Tongue (tissue), 1 donor: ENCODE measurements at regions not wholly inside any gene's neighbourhood (a gene's known extent, or its start where the extent isn't known, plus 50 kb on each side); places are given as distances from the start of the nearest gene placed in this dataset.

Experiments used
- DNase-seq: peaks from one replicate; pipeline ENCODE4 v3.0.0-alpha.2; 2015

DNA sequence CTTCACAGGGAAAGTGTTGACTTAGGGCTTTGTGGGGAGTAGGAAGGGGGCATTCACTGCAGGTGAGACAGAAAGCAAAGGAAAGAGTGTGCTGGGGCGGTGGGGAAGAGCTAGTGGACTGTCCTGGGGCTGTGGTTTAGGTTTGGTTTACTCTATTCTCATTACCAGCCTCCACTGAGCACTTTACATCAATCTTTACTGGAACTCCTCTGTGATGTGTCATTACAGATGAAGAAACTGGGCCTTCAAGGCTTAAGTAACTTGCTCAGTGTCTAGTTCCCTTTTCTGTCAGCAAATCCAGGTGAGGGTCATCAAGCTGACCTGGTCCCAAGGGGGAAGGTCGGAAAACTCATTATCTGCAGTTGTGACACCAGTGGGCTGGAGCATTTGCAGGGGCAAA lies 120.2 kb upstream of the PFN2 start:
- no peak for DNase-seq

DNA sequence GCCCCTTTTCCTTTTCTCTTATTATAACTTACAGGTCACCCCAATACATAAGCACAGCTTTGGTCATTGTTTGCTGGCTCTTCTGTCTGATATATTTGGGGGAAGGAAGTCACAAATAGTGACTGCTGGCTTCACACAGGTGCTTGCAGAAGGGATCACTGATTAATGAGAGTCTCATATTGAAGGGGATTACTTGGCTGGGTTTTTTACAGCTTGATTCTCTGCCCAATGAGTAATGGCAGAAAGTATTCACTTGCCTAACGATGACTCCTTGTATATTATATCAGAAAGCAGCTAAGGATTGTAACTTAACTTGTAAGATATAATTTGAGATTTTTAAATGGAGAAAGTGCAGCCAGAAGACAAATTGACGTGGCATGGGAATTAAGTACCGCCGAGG lies 119.3 kb upstream of the PFN2 start:
- no peak for DNase-seq

DNA sequence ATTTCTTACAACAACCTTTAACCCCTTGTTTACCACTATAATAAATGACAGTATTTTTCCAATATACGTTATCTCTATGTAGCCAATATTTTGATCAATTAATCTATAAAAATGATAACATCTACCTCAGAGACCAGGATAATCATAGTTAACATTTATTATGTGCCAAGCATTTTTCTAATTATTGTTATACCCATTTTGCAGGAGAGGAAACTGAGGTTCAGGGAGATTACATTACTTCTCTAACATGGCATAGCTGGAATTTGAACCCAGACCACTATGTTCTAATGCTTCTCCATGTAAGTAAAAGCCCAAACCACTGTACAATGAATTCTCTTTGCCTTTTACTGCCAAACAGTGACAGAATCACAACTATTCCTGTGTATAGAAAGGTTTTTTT lies 113.4 kb upstream of the PFN2 start:
- DNase-seq = no peak

DNA sequence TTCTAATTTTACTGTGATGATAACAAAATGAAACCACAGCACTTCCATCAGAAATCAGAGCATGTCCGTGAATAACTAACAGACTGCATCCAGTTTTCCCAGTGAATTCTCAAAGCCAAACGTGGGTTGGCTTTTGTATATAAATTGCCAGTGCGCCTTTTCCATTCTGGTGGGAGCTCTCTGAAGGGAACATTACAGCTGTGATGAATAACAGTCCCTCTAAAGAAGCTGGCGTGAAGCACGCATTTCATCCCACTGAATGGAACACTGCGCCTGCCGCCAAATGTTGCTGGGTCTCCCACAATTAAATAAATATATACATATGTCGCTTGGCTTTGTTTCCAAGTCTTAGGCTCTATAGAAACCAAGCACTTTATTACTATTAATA lies 113.0 kb upstream of the PFN2 start:
- DNase-seq = peak; percentile 96

DNA sequence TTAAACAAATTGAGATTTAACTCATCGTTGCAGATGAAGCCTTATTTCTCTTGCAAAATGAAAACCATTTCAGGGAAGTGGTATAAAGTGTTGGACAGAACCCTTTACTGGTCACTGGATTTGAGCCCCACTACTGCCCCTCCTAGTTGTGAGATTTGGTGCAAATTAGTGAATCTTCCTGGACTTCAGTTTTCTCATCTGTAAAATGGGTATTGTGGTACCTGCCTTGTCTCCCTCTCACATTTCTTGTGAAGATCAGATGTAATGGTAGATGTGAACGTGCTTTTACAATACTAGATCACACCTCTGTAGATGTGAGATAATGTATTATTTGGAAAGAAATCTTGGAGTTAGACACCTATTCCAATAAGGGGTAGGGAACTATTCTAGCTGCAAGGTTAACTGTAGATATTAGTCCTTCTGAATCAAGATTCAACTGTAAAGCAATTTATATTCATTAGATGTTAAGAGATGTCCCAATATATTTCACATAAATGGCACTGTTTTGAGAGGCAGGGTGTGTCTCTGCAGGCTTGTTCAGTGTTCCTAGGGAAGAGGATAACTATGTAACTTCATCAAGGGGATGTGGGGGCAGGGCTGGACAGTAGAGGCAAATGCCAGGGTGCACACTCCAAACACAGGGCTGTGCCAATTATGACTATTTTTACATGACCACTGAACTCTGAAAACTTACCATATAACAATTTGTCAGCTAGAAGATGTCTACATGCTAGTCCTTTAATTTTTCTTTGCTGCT lies 112.4 kb upstream of the PFN2 start:
- no peak for DNase-seq

DNA sequence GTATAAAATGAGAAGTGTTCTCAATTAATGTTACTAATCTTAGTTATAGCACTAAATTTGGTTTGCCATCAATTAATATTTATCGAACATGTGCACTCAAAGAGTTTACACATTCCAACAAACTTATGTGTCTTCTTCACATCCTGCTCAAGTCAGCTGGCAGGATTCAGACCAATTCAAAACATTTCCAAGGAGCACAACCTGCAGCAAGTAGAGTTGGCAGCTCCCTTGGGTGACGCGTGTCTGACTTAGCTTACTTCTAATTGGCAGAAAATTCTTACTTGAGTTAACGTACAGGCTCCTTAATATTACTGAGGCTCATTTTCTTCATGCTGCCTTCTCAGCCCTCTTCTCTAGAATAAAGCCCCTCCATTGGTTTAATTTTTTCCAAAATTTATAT lies 110.4 kb upstream of the PFN2 start:
- no peak for DNase-seq

DNA sequence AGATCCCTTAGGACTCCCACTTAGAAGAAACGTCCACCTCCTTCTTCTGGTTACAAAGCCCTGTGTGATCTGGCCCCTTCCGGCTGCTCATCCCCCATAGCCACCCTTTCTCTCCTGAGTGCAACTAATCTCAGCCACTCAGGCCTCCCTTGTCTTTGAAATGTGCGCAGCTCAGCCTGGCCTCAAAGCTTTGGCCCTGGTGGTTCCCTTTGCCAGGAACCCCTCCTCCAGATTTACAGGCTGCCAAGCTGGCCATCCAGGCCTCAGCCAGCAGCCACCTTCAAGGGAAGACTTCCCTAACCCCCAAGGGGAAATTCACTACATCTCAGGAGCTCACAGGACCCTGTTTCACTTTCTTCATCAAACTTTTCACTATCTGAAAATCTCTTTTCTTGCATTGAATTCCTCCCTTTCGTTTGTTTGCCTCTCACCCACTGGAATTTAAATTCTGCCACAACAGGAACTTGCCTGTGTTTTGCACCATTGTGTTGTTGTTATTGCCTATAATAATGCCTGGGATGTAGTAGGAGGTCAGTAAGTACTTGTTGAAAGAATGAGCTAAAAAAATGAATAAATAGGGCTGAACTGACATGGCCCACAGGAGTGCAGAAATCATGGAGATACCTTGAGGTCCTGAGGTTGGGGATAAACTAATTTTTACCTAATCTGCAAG lies 109.5 kb upstream of the PFN2 start:
- DNase-seq = no peak

DNA sequence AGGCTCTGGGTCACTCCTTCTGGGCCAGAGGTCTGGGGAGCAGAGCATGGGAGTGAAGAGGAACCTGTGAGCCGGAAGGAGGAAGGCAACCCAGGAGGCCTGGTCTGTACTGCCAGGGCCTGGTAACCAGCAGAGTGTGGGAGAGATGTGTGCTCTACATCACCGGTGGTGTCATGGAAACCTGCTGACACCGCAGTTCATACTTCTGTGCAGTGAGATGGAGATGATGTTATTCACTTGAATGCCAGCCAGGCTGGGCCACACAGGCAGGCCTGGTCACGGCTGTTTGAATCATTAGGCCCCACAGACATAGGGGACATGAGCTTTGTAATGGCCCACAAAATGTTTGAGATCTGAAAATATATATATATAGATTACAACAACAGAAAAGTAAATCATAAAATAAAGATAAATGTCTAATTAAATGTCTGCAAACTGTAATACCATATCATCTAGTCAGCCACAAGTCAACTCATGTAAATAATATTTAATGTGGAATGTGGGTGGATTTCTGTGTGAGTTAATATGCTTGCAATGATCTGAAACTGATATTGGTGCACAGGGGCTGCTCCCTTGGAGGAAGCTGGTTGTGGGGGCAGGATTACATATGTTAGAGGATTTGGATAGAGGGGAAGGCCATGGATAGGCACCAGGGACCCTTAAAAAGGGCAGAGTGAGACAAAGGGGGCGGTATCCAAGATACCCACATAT lies 108.5 kb upstream of the PFN2 start:
- DNase-seq = peak; percentile 91

DNA sequence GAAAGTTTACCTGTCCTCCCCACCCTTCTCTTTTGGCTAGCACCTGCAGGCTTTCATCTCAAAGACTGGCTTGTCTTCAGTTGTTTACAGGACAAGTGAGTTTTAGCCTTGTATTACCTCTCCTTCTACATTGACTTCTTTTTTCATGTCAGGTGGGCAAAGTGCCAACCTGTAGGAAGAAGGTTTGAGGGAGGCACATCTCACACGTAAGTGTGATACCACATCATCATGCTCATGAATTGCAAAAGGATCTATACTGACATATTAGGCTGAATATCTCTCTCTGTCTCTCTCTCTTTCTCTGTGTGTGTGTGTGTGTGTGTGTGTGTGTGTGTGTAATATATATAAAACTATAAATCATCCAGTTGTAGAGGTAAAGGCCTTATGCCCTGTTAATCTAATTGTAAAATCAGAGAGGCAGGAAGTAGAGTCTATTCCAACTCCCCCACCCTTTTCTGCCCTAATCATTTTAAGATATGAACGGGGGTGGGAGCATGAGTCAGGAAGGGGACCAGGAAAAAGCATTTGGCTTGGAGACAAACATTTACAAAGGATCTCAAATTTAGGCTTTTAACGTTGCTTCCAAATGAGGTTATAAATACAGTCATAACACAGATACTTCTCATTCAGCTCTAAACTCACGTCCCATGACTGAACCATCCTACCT lies 107.0 kb upstream of the PFN2 start:
- DNase-seq = no peak

DNA sequence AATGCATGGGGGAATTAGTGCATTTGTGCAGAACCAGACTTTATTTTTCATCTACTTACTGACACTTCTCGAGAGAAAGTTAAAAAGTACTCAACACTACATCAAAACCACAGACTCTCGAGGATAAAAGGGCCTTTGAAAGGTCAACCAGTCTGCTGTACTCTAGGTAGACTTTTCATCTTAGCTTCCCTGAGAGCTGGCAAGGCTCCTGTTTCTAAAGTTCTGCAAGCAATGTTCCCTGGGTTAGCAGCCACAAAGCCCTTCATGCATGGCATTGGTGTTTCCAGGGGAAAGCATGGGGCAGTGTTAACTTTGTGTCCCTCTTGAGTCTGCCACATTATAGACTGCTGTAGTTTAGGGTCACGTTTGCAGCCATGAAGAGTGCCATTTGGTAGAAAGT lies 106.4 kb upstream of the PFN2 start:
- no peak for DNase-seq

DNA sequence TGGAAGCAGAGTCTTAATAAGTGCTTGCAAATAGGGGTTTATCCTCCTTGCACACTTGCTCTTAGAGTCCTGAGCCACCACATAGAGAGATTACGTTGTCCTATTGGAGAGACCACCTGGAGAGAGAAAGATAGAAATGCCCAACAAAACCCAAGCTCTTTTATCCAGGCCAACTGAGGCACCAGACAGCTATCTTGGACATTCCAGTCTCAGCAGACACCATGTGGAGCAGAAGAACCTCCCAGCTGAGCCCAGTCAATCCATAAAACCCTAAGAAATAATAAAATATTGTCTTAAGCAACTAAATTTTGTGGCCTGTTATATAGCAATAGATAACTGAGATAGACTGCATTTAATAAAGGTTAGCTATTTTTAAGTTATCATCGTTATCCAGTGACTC lies 105.7 kb upstream of the PFN2 start:
- DNase-seq = no peak

DNA sequence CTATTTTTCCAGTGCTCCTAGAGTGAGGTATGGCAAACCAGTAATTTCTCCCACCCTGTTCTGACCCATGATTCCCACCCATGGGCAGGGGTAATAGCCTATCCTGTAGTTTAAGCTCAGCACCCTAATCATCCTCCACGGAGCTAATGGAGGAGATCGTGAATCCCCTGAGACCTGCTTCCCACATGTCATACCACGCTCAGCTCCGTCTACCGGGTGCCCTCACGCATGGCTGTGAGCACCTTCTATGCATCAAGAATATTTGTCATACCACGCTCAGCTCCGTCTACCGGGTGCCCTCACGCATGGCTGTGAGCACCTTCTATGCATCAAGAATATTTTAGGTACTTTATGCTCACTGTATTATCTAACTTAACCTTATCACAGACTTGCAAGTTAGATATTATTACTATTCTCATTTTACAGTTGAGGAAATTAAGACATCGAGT lies 104.7 kb upstream of the PFN2 start:
- DNase-seq = no peak

DNA sequence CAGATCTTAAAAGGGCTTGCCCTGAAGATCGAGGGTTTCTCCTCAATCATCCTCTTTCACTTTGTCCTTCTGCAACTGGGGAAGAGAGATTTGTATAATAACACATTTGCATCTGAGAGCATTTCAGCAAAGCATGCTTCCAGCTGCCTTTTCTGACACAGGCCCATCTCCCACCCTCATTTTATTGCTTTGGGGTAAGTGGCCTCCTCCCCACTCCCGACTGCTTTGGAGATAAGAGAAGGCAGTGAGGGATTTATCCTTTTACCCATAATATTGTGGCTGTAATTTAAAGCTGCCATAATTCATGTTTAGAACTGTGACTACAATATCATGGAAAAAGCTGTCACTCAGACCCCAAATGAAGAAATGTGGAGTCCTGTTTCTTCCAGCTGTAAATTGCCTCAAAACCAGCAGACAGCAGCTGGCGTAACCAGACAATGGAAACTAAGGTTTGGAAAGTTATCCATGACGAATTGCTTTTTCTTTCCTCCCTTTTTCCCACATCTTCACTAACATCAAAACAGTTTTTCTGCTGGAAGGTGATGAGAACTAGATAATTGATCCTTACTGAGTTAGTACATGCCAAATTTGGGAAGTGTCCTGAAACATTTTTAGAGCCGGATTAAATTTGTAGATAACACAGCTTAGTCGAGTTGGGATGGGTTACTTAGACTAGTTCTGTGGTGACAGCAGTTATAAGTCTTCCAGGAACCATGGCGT lies 104.2 kb upstream of the PFN2 start:
- peak; percentile 90 for DNase-seq

DNA sequence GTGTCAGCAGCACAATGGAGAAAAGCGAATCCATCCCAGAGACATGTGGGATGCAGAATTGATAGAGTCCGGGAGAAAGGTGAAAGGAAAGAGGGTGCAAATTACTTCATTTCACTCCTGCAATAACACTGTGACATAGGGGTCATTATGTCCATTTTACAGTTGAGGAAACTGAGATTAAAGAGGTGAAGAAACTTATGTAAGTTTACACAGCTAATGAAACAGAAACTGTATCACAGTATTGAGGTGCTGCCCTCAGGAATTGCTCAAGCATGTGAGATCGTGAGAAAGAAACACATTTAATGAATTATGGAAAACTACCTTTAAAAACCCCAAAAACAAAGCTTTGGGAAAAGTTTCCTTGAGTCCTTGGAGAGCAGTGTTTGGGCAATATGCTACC lies 103.6 kb upstream of the PFN2 start:
- DNase-seq = no peak

DNA sequence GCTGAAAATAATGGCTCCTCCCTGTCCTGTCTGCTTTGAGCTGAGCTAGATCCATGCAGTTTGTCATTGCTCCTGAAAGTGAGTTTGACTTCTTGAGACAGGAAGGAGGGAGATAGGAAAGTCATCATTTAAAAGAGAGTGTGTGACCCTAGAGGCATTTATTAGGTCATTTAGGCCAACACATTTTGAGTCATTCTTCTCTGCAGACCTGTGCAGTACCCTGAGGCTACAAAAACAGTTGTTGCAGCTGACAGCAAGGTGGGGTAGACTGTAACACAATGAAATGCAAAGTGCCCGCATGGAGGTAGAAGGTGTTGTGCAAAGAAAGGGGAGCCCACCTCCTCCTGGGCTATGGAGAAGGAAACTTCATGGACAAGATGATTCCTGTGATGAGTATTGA lies 102.8 kb upstream of the PFN2 start:
- DNase-seq = no peak

DNA sequence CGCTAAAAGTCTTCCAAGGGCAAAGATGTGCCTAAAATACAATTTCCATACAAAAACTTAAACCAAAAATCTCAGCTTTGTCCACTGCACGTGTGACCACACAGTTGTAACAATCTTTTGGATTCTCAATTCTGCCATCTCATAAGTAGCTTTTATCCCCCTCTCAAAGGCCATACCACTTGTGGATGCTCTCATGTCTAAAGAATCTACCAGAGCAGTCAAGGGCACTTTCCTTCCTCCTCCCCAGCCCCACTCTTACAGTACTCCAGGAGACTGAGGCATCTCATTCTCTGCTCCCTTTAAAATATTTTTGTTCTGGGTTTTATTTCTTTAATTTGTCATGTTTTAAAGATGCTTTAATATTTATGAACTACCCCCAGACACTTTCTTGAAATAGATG lies 102.3 kb upstream of the PFN2 start:
- DNase-seq = no peak

DNA sequence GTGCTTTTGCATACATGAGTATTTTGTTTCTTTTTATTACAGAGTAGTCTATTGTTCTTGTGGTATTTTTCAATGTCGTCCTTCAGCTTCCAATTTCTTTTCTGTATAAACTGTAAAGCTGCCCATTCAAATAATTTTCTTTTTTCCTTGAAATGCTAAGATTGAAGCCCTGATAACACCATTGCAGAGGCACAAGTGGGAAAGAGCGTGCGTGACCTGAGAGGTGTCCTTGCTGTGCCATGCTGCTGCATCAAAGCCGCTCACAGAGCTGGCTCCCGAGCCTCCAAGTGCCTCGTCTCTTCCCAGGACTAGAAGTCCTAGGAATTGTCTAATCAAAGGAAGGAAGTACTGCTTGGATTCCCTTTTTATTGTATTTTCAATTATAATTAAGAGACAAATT lies 101.9 kb upstream of the PFN2 start:
- no peak for DNase-seq

DNA sequence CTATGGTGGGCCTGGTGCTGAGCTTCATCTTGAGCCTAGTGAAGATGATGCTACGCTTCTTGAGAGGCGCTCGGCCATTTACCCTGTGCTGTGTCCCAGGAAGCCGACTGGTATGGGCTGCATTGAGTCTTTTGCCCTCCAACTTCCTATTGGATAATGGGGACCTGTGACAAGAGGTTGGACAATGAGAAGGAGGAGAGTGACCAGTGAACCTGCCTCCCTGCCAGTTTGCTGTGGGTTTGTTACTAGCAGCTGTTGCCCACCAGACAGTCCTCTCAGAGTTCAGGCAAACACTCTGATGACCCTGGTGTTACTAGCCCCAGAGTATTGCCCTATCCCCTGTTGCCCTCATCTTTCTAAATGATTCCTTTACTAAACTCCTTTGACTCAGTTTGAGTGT lies 99.6 kb upstream of the PFN2 start:
- DNase-seq = no peak

DNA sequence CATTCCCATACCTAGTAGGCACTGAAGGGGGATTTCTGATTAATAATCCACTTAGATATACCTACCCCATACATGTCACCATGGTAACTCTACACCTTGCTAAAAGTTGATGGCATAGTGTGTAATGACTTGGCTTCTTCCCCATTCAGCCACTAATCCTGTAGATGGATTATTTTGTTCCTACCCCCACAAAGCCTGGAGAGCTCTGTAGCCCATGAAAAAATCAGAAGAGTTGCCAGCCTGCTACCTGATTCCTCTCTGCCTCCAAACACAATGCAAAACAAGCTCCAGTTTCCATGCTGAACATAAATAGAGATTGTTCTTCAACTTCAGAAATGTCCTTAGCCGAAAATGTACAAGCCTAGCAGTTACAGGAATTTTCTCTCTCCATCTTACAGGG lies 98.9 kb upstream of the PFN2 start:
- DNase-seq = no peak

DNA sequence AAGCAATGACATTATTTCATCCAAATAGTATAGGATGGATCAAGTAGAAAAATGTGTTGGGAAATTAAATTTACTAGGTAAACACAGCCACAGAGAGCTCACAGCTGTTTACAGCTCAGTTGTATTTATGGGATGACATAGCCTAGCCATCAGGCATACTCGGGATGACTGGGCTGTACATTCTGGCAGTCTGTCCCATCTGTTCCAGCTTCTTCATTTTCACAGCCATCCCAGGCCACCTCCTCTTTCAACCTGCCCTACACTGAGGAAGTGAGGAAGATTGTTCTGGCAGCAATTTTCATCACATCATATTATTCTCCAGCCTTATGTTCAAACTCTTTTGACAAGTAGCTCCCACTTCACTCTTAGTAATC lies 98.4 kb upstream of the PFN2 start:
- peak; percentile 70 for DNase-seq

DNA sequence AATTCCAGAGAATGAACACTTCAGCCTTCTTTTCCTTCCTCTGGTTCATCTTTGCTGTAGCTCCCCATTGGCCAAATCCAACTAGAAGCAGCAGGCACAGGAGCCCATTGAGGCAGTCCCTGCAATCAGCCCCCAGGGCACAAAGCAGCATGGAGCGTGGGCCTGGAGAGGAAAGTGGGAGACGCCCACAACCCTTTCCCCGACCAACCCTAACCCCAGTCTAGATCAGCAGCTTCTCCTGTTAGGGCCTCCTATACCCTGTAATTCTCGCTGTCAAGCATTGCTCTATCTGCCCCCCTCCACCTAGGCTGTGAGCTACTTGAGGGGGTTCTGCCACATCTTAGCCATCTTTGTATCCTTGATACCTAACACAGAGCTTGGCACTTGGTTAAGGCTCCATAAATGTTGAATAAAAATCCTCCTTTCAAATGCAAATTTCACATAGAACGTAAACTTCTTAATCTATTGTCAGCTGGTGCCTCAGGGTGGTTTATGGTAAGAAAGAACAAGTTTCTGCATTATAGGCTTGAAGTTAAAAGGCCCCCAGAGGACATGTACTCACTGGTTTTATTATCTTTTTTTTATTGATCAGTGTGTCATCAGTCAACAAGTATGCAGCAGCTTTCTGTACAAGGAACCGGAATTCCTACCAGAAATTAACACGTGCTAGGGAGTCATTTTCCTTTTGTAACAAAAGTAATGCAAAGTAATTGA lies 97.9 kb upstream of the PFN2 start:
- DNase-seq = no peak

DNA sequence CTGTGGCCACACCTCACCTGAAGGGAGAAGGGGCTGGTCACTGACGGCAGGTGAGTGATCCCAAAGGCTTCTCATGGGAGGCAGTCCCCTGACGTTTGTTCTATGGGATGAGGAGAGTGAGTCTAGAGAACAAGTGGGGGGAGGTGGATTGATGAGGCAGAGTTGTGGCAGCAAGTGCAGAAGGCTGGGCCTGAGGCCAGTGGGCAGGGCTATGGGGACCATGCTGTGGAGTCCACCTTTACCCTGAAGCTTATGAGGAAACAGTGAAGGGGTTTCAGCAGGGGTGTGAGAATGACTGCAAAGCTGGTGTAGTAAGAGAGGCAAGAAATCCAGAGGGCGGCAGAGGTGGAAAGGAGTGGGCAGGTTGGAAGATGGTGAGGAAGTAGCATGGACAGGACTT lies 96.9 kb upstream of the PFN2 start:
- DNase-seq = no peak
